K562 (cell line): ENCODE measurements at regions not wholly inside any gene's neighbourhood (a gene's known extent, or its start where the extent isn't known, plus 50 kb on each side); places are given as distances from the start of the nearest gene placed in this dataset.

Experiments
- ATAC-seq: fragments of 200-7000 bp; cut with Tn5 transposase; 3 replicates; pipeline ENCODE4 v1.9.1; 2020; ENCODE audit warnings: moderate library complexity
- BruUV-seq: library from RNA; stranded (reverse); fragments of 400-500 nt; replicated peaks from 2 replicates; lab custom pipeline; 2021; lab: Mats Ljungman, UMichigan
- CTCF ChIA-PET: fragments of 300-600 bp; formaldehyde crosslinking; extraction: SDS; loops from one replicate; lab custom pipeline; 2021; ENCODE audit warnings: low intra/inter-chr PET ratio; lab: Yijun Ruan, JAX
- POLR2A ChIA-PET: fragments of 300-600, 350-650 bp; sonication (Branson Sonifier 250); formaldehyde crosslinking; extraction: SDS; loops from one replicate; lab custom pipeline; 2021; ENCODE audit warnings: antibody characterized with exemption, inconsistent platforms; lab: Yijun Ruan, JAX
- DNase-seq, 4 experiments: peaks; one replicate each; pipeline versions ENCODE4 v3.0.0 to v3.0.0-alpha.2; 2011 to 2018; ENCODE audit warnings: low spot score in 3 of 4, mixed read lengths in 3 of 4; ENCODE audit errors: extremely low read depth in 1 of 4
- FAIRE-seq: peaks from 2 replicates; lab custom pipeline; 2011; peaks lifted over from hg19 to GRCh38; lab: Jason Lieb, UNC
- H2AFZ ChIP-seq: 2 replicates; pipeline ENCODE4 v1.6.0; 2011; ENCODE audit warnings: low read depth, low read length, control low read depth, inconsistent platforms
- H3K27ac ChIP-seq: fragments of 200-600 bp; 3 replicates; pipeline ENCODE4 v1.8.0; 2011; ENCODE audit warnings: low read depth, mild to moderate bottlenecking, control low read depth, inconsistent platforms, low read length, moderate library complexity, mixed read lengths; ENCODE audit errors: extremely low read depth
- H3K27me3 ChIP-seq, 2 experiments: fragments of 300-600 bp in 1 of 2; 2 replicates in 1 of 2; 3 replicates in 1 of 2; pipeline versions ENCODE4 v1.6.0 to v1.8.0; 2011; ENCODE audit warnings: inconsistent platforms in 2 of 2, low read length in 2 of 2, mild to moderate bottlenecking in 1 of 2, mixed read lengths in 1 of 2, moderate library complexity in 1 of 2; ENCODE audit not compliant: control insufficient read depth in 2 of 2, insufficient read depth in 2 of 2
- H3K36me3 ChIP-seq: fragments of 300-600 bp; 3 replicates; pipeline ENCODE4 v1.8.0; 2011; ENCODE audit warnings: mild to moderate bottlenecking, low read length, inconsistent platforms; ENCODE audit not compliant: control insufficient read depth, insufficient read depth
- H3K4me1 ChIP-seq, 2 experiments: fragments of 200-600 bp in 1 of 2; replicated peaks in 1 of 2; 2 replicates in 1 of 2; 3 replicates in 1 of 2; pipeline versions ENCODE4 v1.5.1 to v1.8.0; 2011; ENCODE audit warnings: inconsistent platforms in 2 of 2, low read length in 2 of 2, mild to moderate bottlenecking in 1 of 2, mixed read lengths in 1 of 2, moderate library complexity in 1 of 2; ENCODE audit not compliant: control insufficient read depth in 2 of 2, insufficient read depth in 2 of 2
- H3K4me2 ChIP-seq: 2 replicates; pipeline ENCODE4 v1.6.1; 2011; ENCODE audit warnings: low read length, control low read depth, inconsistent platforms, mixed read lengths; ENCODE audit not compliant: insufficient read depth
- H3K4me3 ChIP-seq: fragments of 200-600 bp; sonication (generic), shearing (Covaris generic); 2 replicates; pipeline ENCODE4 v1.5.1; 2016; ENCODE audit warnings: control low read depth, inconsistent platforms
- H3K79me2 ChIP-seq: fragments of 200-600 bp; 3 replicates; pipeline ENCODE4 v1.8.0; 2011; ENCODE audit warnings: low read length, inconsistent platforms; ENCODE audit not compliant: control insufficient read depth, insufficient read depth
- H3K9ac ChIP-seq, 2 experiments: 2 replicates each; pipeline versions ENCODE4 v1.6.0 to v1.6.1; 2011; ENCODE audit warnings: low read depth in 2 of 2, low read length in 2 of 2, control low read depth in 1 of 2, inconsistent platforms in 1 of 2, mild to moderate bottlenecking in 1 of 2, mixed read lengths in 1 of 2; ENCODE audit not compliant: insufficient read depth in 1 of 2
- H3K9me1 ChIP-seq: one replicate; pipeline ENCODE4 v1.6.0; 2011; ENCODE audit warnings: inconsistent platforms, mild to moderate bottlenecking, low read length, moderate library complexity; ENCODE audit not compliant: control insufficient read depth, insufficient read depth
- H3K9me3 ChIP-seq: replicated peaks from 2 replicates; pipeline ENCODE4 v1.5.1; 2011; ENCODE audit warnings: low read depth, low read length, inconsistent platforms; ENCODE audit not compliant: control insufficient read depth, insufficient read depth
- H4K20me1 ChIP-seq: replicated peaks from 2 replicates; pipeline ENCODE4 v1.6.1; 2011; ENCODE audit warnings: low read length, inconsistent platforms, mixed read lengths; ENCODE audit not compliant: control insufficient read depth, insufficient read depth
- BRF1 ChIP-seq: IDR thresholded peaks from 3 replicates; pipeline ENCODE4 v1.6.1; 2011; ENCODE audit warnings: borderline replicate concordance, mild to moderate bottlenecking; ENCODE audit not compliant: insufficient read length; ENCODE audit errors: extremely low read depth
- CBFB ChIP-seq: sonication (generic); formaldehyde crosslinking; IDR thresholded peaks from 2 replicates; pipeline ENCODE4 v1.4.0; 2020; ENCODE audit warnings: mild to moderate bottlenecking, missing genetic modification reagents
- GTF2F1 ChIP-seq: IDR thresholded peaks from 2 replicates; pipeline ENCODE4 v1.6.1; 2011; ENCODE audit warnings: low read depth, low read length, improper control_type of control experiment
- YY1 ChIP-seq, 3 experiments: IDR thresholded peaks; 2 replicates each; pipeline ENCODE4 v1.6.1; 2011; ENCODE audit warnings: low read length in 2 of 3, mild to moderate bottlenecking in 2 of 3, moderate library complexity in 2 of 3, borderline replicate concordance in 1 of 3, control low read depth in 1 of 3, low read depth in 1 of 3; ENCODE audit not compliant: insufficient read depth in 3 of 3, insufficient replicate concordance in 2 of 3, control insufficient read depth in 1 of 3, insufficient read length in 1 of 3; ENCODE audit errors: extremely low read depth in 1 of 3
- WGBS: fragments of 100-300 bp; shearing (Covaris generic); methylation state at CpG from one replicate; pipeline ENCODE4 v1.1.6; 2016; ENCODE audit warnings: low coverage, mixed read lengths; ENCODE audit not compliant: insufficient coverage; ENCODE audit errors: missing lambda C conversion rate; 5-methylcytosine and 5-hydroxymethylcytosine counted together
- in situ Hi-C: fragments of 300-500 bp; cut with MboI; formaldehyde crosslinking; loops from 4 replicates; pipeline ENCODE4 v1.15.0; 2018; ENCODE audit warnings: inconsistent platforms, mixed read lengths
- intact Hi-C: fragments of 100-400 bp; cut with micrococcal nuclease; formaldehyde crosslinking; loops from 2 replicates; pipeline ENCODE4 v1.14.2; 2022

DNA sequence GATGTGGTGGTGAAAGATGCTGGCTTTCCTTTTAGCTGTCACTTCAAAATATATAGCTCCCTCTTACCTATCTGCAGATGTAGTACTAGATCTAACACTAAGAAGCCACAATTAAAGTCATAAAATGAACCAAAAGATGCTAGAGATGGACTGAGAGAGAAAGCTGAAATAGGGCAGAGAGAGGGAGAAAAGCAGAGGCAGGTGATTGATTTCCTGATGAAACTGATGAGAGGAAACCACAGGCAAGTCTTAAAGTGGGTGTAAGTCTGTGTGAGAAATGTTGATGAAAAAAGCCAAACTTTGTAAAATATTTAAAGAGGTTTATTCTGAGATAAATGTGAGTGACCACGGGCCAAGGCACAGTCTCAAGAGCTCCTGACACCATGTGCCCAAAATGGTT is 194.3 kb upstream of the MBL2 start:
- ChIA-PET POLR2A (no interaction called here), CTCF (no interaction called here)

DNA sequence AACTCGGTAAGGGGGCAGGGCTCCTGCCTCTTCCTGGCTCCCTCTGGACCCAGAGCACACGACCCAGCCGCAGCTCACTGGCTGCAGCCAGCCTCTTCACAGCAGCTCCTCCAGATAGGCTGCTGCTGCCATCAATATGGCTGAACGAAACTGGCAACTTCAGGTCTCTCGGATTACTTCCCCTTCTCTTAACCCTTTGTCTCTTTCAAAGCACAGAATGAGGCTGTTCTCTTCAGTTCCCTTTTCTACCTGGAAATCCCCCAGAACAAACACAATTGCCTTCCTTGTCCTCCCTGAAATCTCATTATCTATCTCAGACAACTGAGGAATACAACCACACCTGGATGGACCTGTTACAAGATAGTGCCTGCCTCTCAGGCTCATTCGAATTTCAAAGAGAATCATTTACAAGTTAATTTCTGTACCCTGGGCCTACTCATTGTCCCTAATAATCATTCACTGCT is 193.4 kb upstream of the MBL2 start:
- in situ Hi-C loops = no loop called here
- WGBS = under 1% methylated on average over 6 of the region's 6 CpGs
- H3K27ac ChIP-seq = no peak overlapping the region

More for the DNA sequence above, 194.3 kb upstream of the MBL2 start:
- Histone ChIP-seq H3K4me3 (no peak overlapping the region), H3K27ac (no peak overlapping the region), H3K36me3 (no peaks in the 10 kb centered on the region), H3K9ac (no peak overlapping the region), H3K9me3 (peaks cover 3% of the 10 kb centered on the region; the same call in 1 of the 2 replicates), H3K4me1 (no peaks in the 10 kb centered on the region), H3K27me3 (no peaks in the 10 kb centered on the region), H3K4me2 (no peak overlapping the region), H3K79me2 (no peaks in the 10 kb centered on the region), H4K20me1 (no peaks in the 10 kb centered on the region), H2AFZ (no peak overlapping the region)
- 0% methylated on average over 1 of the region's 1 CpG for WGBS
- in situ Hi-C loops (no loop called here), intact Hi-C loops (no loop called here)
- FAIRE-seq (no peak), DNase-seq (no peak), ATAC-seq (no peak)
- BruUV-seq = no TSS peak
- TF ChIP-seq BRF1 (no peak), CBFB (CRISPR knock-in tag) (no peak)
- TF ChIP-seq, all 486 proteins: peak for 0
- no peaks in the 10 kb centered on the region for H3K9me1 ChIP-seq

More for the DNA sequence above, 193.4 kb upstream of the MBL2 start:
- no peak overlapping the region for H2AFZ ChIP-seq
- no peak overlapping the region for H3K4me3 ChIP-seq
- no peaks in the 10 kb centered on the region for H3K27me3 ChIP-seq
- ChIA-PET POLR2A (no interaction called here), CTCF (no interaction called here)
- no peak for TF ChIP-seq GTF2F1
- TF ChIP-seq YY1 (IDR thresholded peaks at IDR 0.05; ENCODE audit: borderline replicate concordance in 1 of 3, control insufficient read depth in 1 of 3, extremely low read depth in 1 of 3, insufficient read depth in 3 of 3, insufficient read length in 1 of 3, insufficient replicate concordance in 2 of 3, low read depth in 1 of 3, low read length in 2 of 3) = peak in 1 of 3 experiments; percentile 30
- BruUV-seq = no TSS peak
- H3K9me1 ChIP-seq = no peaks in the 10 kb centered on the region
- no peak for ATAC-seq
- H3K9ac ChIP-seq = no peak overlapping the region
- no peaks in the 10 kb centered on the region for H3K79me2 ChIP-seq
- H3K36me3 ChIP-seq = no peaks in the 10 kb centered on the region
- DNase-seq = no peak
- intact Hi-C loops = no loop called here
- H4K20me1 ChIP-seq = no peaks in the 10 kb centered on the region
- peaks cover 3% of the 10 kb centered on the region; the same call in 1 of the 2 replicates for H3K9me3 ChIP-seq
- no peak overlapping the region for H3K4me2 ChIP-seq
- FAIRE-seq = no peak
- no peaks in the 10 kb centered on the region for H3K4me1 ChIP-seq
